ENCODE measurements at regions not wholly inside any gene's neighbourhood (a gene's known extent, or its start where the extent isn't known, plus 50 kb on each side); places are given as distances from the start of the nearest gene placed in this dataset.

DNA sequence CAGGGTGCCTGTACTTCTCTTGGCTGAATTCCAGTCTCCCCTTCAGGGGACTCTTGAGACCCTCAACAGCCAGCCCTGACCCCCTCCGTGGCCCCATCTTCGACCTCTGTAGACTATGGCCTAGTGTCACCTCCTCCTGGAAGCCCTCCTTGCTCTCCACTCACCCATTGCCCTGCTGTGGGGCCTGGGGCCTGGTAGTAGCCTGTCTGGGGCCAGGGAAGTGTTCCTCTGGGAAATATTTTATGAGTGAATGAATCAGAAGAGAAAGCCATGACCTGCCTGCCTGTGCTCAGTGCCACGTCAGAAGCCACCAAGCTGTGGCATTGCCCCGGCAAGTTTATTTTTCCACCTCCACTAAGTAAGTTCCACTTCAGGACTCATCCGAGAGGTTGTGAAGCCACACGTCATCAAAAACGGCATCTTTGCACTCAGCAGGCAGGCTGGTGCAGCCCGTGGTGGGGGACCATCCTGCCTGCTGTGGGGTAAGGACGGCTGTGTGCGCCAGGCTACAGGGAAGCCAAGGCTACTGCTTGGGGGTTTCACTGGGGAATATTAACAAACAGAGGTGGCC, 59.6 kb upstream of the PPARA start:
- DNase-seq (ENCODE audit: low read depth), result no peak

GRCh38 chr22:46091277-46091977, 58.9 kb upstream of the PPARA start:
- no peak for DNase-seq (ENCODE audit: low read depth)

DNA sequence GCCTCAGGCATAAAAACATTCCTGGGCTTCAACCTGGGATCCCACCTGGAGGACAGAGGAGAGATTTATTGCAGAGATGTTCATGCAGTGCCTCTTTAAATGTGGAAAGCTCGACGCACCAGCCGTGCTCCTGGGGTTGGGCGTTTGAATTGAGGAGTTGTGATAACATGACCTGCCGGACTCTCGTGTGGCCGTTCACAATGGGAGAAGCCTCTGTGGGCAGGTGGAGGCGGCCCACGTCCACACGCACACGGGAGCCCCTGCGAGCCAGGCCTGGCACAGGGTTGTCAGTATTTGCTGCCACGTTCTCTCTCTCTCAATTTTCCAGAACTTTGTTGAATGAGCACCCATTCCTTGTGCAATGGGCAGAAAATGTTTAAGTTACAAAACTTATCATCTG, 58.3 kb upstream of the PPARA start:
- no peak for DNase-seq (ENCODE audit: low read depth)

DNA sequence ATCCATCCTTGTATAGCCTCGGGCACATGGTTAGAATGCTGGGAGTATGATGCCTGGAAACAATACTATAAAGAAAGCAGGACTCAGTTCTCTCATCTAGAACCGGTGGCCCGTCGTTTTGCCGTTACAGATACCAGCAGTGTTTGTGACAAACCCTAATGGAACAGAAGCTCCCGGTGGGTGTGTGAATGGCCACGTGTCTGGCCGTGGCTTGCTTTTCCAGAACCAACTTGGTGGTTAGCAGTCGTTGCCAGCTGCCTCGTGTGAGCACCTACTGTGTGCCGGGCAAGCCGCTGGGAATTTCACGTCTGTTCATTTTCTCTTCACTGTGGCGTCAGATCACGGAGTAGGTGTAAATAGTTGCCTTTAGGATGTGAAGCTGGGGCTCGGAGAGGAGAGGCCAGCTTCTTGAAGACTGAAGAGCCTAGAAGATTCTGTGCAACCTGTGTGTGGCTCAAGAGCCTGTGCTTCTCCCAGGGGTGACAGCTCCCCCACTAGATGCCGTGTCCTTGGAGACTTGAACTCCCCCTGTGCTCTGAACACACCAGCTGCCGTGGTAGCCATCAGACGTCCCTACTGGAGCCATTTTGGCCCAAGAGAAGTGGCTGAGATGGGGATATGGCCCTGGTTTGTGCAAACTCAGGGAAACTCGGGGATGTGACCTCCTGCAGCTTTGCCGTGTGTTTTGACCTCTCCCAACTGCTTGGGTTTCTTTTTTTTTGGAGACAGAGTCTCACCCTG, 57.5 kb upstream of the PPARA start:
- no peak for DNase-seq (ENCODE audit: low read depth)

DNA sequence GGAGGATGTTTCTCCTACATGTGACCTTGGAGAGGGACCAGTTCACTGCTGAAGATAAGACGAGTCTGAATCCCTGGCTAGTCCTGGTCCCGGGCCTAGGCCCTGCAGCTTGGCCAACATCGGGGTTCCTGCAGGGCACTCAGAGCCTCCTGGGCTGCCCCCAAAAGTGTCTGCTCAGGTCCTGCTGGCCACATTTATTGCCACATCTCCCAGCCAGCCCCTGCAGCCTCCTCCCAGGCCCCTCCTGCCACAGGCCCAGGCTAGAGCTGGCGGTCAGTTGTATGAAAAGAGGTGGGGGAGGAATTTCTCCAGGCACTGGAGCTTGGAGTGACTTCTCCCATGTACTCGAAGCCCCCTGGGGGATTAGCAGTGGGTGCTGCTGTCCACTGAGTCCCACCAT, 56.5 kb upstream of the PPARA start:
- no peak for DNase-seq (ENCODE audit: low read depth)

GRCh38 chr22:46094676-46095075, 55.6 kb upstream of the PPARA start:
- no peak for DNase-seq (ENCODE audit: low read depth)

DNA sequence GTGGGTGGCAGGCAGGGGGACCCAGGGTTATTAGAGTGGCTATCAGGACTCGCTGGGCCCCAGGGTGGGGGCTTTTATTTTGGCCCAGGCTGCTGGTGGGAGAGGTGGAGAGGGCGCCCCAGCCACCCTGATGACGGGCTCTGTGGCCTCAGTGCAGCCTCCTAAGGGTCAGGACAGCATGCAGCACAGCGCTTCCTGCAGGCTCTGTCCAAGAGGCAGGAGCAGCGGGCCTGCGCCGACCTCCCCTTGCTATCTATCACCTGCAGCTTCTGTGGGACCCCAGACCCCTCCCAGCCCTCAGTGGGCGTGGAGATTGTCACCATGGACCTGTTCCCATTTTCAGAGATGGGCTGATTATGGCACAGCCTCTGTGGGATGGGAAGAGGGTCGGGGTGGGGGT, 54.3 kb upstream of the PPARA start:
- DNase-seq (ENCODE audit: low read depth), result no peak

DNA sequence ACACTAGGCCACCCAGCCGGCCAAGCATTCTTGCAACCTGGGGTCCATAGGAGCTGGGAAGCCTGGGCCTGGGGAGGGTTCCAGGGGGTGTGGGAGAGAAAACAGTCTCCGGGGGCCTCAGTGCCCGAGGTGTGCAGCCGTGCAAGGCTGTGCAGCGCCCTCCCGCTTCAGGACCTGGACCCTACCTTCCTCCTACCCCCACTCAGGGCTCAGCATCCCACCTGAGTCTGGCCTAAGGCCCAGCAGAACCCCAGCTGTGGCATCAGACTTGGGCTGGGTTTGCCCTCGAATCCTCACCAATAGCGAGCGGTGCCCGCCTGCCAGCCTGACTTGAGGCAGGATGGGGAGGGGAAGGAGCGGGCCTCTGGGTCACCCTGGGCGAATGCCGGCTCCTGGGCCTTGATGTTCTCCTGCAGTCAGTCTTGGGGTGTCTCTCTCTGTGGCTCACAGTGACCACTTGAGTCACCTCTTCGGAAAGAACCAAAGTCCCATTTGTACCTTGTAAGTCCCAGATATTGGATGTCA, 53.6 kb upstream of the PPARA start:
- DNase-seq (ENCODE audit: low read depth), result no peak

- no peak for DNase-seq (ENCODE audit: low read depth)
Measured at GRCh38 chr22:46097268-46097900, 52.9 kb upstream of the PPARA start.

DNA sequence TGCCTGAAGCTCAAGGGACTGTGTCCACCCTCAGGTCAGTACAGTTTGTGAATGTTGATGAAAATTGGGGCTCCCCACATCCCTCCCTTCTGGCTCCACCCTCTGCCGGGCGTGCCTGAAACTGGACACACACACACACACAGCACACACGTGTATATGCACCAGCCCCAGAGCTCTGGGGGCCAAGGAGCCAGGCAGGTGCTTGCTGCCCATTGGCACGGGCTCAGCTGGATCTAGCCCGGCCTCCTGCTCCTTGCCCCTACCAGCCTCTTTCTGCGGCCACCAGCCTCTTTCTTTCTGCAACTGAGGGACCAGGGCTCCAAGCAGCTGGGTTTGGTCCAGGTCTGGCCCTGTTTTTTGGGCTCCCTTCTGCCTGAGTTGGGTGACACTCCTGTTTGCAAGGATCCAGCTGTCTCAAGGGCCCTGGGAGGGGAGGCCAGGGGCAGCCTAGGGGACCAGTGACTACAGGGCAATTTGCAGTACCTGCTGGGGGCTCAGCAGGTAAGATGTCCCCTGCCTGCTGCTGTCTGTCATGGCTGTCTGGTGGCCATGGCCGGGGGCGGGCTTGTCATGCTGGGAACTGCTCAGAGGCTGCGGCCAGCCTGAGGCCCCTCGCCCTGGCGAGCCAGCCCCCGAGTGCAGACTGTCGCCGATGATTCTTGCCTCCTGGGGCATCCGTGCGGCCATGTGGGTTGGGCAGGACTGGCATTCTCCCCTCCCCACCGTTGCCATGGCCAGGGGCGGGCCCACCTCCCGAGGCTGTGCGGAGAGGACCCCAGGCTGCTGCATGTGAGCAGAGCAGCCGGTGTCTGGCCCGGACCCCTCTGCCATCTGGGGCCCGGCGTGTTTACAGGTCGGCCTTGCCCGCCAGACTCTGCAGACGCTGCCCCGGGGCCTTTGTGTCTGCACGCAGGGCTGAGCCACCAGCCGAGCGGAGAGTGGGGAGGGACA, 51.5 kb upstream of the PPARA start:
- no peak for DNase-seq (ENCODE audit: low read depth)

DNA sequence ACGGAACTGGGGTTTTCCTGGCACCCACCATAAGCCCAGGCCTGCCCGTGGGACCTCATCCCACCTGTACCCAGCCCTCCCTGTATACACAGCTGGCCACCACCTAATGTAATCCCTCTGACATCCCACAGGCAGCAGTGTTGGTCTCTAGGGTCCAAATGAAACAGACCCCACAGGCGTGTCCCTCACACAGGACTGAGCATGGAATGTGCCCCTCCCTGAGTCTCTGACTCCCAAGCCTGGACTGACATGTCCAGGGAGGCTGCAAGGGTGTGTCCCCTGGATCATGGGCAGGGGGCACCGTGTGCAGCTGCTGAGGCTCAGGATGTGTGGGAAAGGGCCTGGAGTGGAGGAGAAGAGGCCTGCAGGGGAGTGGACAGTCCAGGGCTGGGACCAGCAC, 50.6 kb upstream of the PPARA start:
- DNase-seq (ENCODE audit: low read depth), result no peak

GRCh38 chr22:46100401-46101105, 49.8 kb upstream of the PPARA start:
- no peak for DNase-seq (ENCODE audit: low read depth)

Data from Daoy (cell line).